Neural progenitor cell (in vitro differentiated cells): ENCODE measurements at regions not wholly inside any gene's neighbourhood (a gene's known extent, or its start where the extent isn't known, plus 50 kb on each side); places are given as distances from the start of the nearest gene placed in this dataset.
A peak's percentile ranks its signal among the peaks of the same experiment; 100 is the strongest.

Source experiments
- DNase-seq: peaks from one replicate; pipeline ENCODE4 v3.0.0-alpha.2; 2016; ENCODE audit warnings: low spot score
- H2AFZ ChIP-seq: fragments of 200-600 bp; sonication (generic); replicated peaks from 2 replicates; pipeline ENCODE4 v1.6.1; 2016; ENCODE audit warnings: antibody characterized with exemption
- H3F3A ChIP-seq: fragments of 200-600 bp; sonication (generic); 2 replicates; pipeline ENCODE4 v1.6.1; 2016; ENCODE audit warnings: antibody characterized with exemption, low read depth
- H3K27ac ChIP-seq: fragments of 200-600 bp; sonication (generic); 2 replicates; pipeline ENCODE4 v1.5.1; 2016; ENCODE audit warnings: mild to moderate bottlenecking
- H3K27me3 ChIP-seq: fragments of 200-600 bp; sonication (generic); 2 replicates; pipeline ENCODE4 v1.6.1; 2016; ENCODE audit warnings: mild to moderate bottlenecking, moderate library complexity
- H3K36me3 ChIP-seq: fragments of 200-600 bp; sonication (generic); 2 replicates; pipeline ENCODE4 v1.5.1; 2016
- H3K4me1 ChIP-seq: fragments of 200-600 bp; sonication (generic); 2 replicates; pipeline ENCODE4 v1.6.1; 2016; ENCODE audit warnings: mixed run types
- H3K4me2 ChIP-seq: fragments of 200-600 bp; sonication (generic); 2 replicates; pipeline ENCODE4 v1.6.1; 2016
- H3K4me3 ChIP-seq: fragments of 200-600 bp; sonication (generic); 2 replicates; pipeline ENCODE4 v1.5.1; 2016
- H3K79me2 ChIP-seq: fragments of 200-600 bp; sonication (generic); 2 replicates; pipeline ENCODE4 v1.6.1; 2016; ENCODE audit warnings: low read depth
- H3K9ac ChIP-seq: fragments of 200-600 bp; sonication (generic); 2 replicates; pipeline ENCODE4 v1.6.1; 2016
- H3K9me3 ChIP-seq: fragments of 200-600 bp; sonication (generic); 2 replicates; pipeline ENCODE4 v1.5.1; 2016; ENCODE audit warnings: low read depth
- H4K20me1 ChIP-seq: fragments of 200-600 bp; sonication (generic); 2 replicates; pipeline ENCODE4 v1.6.1; 2016; ENCODE audit warnings: low read depth
- H3K27ac Mint-ChIP-seq: 3 replicates; pipeline ENCODE4 v1.8.0; 2021; ENCODE audit warnings: mixed read lengths
- H3K27me3 Mint-ChIP-seq: 2 replicates; pipeline ENCODE4 v1.8.0; 2022; ENCODE audit warnings: low read depth, mild to moderate bottlenecking, inconsistent platforms, moderate library complexity, mixed read lengths; ENCODE audit not compliant: insufficient read depth
- H3K36me3 Mint-ChIP-seq: 3 replicates; pipeline ENCODE4 v1.8.0; 2021; ENCODE audit warnings: mixed read lengths
- H3K4me1 Mint-ChIP-seq: 3 replicates; pipeline ENCODE4 v1.8.0; 2021; ENCODE audit warnings: mixed read lengths
- H3K4me3 Mint-ChIP-seq: 3 replicates; pipeline ENCODE4 v1.8.0; 2021; ENCODE audit warnings: mild to moderate bottlenecking, moderate library complexity, mixed read lengths
- H3K9me3 Mint-ChIP-seq: 3 replicates; pipeline ENCODE4 v1.8.0; 2020; ENCODE audit warnings: mixed read lengths
- EZH2 ChIP-seq: fragments of 200-600 bp; sonication (generic); IDR thresholded peaks from 2 replicates; pipeline ENCODE4 v1.6.1; 2017; ENCODE audit warnings: antibody characterized with exemption, mild to moderate bottlenecking, moderate library complexity
- EZH2phosphoT487 ChIP-seq: fragments of 200-600 bp; sonication (generic); IDR thresholded peaks from 2 replicates; pipeline ENCODE4 v1.6.1; 2017; ENCODE audit warnings: antibody characterized with exemption
- TF ChIP-seq, protein P1 (sequence below): fragments of 200-600 bp; sonication (generic); IDR thresholded peaks from 2 replicates; pipeline ENCODE4 v1.5.1; 2017; ENCODE audit warnings: antibody characterized with exemption, mild to moderate bottlenecking

DNA sequence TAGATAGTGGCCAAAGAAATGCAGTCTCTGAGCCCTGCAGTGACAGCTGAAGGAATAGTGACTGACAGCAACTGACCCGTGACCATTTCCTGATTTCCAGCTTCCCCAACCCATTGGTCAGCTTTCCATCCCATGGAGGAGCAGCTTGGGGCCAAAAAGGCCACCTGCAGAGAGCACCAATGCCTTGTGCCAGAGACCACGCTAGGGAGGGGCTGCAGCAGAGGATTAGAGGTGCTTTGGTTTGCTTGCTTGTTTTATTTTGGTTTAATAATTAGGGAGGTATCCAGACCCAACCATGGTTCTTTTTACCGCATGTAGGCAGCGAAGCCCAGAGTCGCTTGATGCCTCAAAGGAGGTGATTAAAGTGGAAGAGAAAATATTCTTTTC, 61.3 kb upstream of the SIAH1 start:
- H4K20me1 ChIP-seq, result no peaks in the 10 kb centered on the region
- peaks cover 4% of the 10 kb centered on the region for H3K27me3 Mint-ChIP-seq
- H3K4me3 Mint-ChIP-seq, result no peak overlapping the region
- H3K27me3 ChIP-seq, result no peaks in the 10 kb centered on the region
- H3K36me3 ChIP-seq, result no peaks in the 10 kb centered on the region
- H3K27ac Mint-ChIP-seq, result no peak overlapping the region
- DNase-seq, result peak; percentile 56
- no peak overlapping the region for H3K9ac ChIP-seq
- no peak overlapping the region for H3K4me3 ChIP-seq
- no peaks in the 10 kb centered on the region for H3K9me3 ChIP-seq
- H3K36me3 Mint-ChIP-seq, result no peaks in the 10 kb centered on the region
- H2AFZ ChIP-seq, result peak overlapping the region; percentile 48
- H3K79me2 ChIP-seq, result no peaks in the 10 kb centered on the region
- peaks cover 13% of the 10 kb centered on the region for H3K4me1 ChIP-seq
- H3K4me1 Mint-ChIP-seq, result peaks cover 13% of the 10 kb centered on the region
- peak overlapping the region; percentile 11 for H3K27ac ChIP-seq
- peak overlapping the region; percentile 51 for H3K4me2 ChIP-seq
- no peaks in the 10 kb centered on the region for H3K9me3 Mint-ChIP-seq
- H3F3A ChIP-seq, result peaks cover 7% of the 10 kb centered on the region
- no peak for TF ChIP-seq EZH2
- TF ChIP-seq, protein P1, sequence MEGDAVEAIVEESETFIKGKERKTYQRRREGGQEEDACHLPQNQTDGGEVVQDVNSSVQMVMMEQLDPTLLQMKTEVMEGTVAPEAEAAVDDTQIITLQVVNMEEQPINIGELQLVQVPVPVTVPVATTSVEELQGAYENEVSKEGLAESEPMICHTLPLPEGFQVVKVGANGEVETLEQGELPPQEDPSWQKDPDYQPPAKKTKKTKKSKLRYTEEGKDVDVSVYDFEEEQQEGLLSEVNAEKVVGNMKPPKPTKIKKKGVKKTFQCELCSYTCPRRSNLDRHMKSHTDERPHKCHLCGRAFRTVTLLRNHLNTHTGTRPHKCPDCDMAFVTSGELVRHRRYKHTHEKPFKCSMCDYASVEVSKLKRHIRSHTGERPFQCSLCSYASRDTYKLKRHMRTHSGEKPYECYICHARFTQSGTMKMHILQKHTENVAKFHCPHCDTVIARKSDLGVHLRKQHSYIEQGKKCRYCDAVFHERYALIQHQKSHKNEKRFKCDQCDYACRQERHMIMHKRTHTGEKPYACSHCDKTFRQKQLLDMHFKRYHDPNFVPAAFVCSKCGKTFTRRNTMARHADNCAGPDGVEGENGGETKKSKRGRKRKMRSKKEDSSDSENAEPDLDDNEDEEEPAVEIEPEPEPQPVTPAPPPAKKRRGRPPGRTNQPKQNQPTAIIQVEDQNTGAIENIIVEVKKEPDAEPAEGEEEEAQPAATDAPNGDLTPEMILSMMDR, result no peak
- no peak for TF ChIP-seq EZH2phosphoT487

DNA sequence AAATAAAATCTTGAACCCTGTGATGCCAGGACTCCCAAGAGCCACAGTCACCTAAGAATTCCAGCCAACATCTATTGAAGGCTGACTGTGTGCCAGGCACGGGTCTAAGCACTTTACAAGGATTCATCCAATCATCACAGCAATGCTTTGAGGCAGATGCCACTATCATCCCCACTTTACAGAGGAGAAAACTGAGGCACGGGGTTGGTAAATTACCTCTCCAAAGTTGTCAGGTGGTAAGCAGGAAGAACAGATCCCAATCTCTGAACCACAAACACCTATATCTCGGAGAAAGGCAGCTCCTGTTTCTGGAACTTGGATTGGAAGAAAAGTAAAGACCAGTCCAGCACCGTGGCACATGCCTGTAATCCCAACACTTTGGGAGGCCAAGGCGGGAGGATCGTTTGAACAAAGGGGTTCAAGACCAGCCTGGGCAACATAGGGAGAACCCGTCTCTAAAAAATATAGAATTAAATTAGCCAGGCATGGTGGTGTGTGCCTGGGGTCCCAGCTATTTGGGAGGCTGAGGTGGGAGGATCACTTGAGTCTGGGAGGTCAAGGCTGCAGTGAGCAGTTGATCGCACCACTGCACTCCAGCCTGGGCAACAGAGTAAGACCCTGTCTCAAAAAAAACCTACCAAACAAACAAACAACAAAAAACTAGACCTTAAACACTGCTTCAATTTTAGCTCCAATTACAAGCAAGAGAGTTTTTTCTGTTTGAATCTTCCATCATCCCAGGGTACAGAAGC, 60.7 kb upstream of the SIAH1 start:
- H3K27me3 Mint-ChIP-seq, result peaks cover 4% of the 10 kb centered on the region
- no peaks in the 10 kb centered on the region for H3K36me3 ChIP-seq
- no peak overlapping the region for H3K4me3 Mint-ChIP-seq
- no peaks in the 10 kb centered on the region for H3K9me3 ChIP-seq
- TF ChIP-seq, protein P1, result no peak
- TF ChIP-seq EZH2phosphoT487 (no peak), EZH2 (no peak)
- peaks cover 13% of the 10 kb centered on the region for H3K4me1 ChIP-seq
- no peaks in the 10 kb centered on the region for H3K27me3 ChIP-seq
- no peak overlapping the region for H3K4me3 ChIP-seq
- no peak overlapping the region for H3K27ac Mint-ChIP-seq
- no peaks in the 10 kb centered on the region for H3K36me3 Mint-ChIP-seq
- H3K4me1 Mint-ChIP-seq, result peaks cover 13% of the 10 kb centered on the region
- DNase-seq, result no peak
- peaks cover 7% of the 10 kb centered on the region for H3F3A ChIP-seq
- H3K79me2 ChIP-seq, result no peaks in the 10 kb centered on the region
- H3K9ac ChIP-seq, result no peak overlapping the region
- no peaks in the 10 kb centered on the region for H3K9me3 Mint-ChIP-seq
- H3K4me2 ChIP-seq, result peak overlapping the region; percentile 51
- H3K27ac ChIP-seq, result peak overlapping the region; percentile 11
- peak overlapping the region; percentile 48 for H2AFZ ChIP-seq
- H4K20me1 ChIP-seq, result no peaks in the 10 kb centered on the region

DNA sequence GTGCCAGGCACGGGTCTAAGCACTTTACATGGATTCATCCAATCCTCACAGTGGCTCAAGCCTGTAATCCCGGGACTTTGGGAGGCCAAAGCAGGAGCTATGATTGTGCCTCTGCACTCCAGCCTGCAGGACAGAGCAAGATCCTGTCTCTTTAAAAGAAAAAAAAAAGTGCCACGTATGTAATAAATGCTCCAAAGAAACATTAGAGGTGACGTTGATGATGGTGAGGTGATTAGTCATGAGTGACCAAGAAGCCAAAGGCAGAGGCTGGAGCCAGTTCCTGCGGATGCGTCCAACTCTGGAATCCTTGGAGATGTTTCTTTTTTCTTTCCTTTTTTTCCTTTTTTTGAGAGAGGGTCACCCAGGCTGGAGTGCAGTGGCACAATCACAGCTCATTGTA, 59.4 kb upstream of the SIAH1 start:
- peaks cover 13% of the 10 kb centered on the region for H3K4me1 Mint-ChIP-seq
- no peak overlapping the region for H3K27ac ChIP-seq
- no peaks in the 10 kb centered on the region for H3K79me2 ChIP-seq
- no peaks in the 10 kb centered on the region for H3K36me3 Mint-ChIP-seq
- H3K9me3 Mint-ChIP-seq, result no peaks in the 10 kb centered on the region
- H3F3A ChIP-seq, result peaks cover 7% of the 10 kb centered on the region
- no peaks in the 10 kb centered on the region for H3K36me3 ChIP-seq
- peaks cover 13% of the 10 kb centered on the region for H3K4me1 ChIP-seq
- H3K9me3 ChIP-seq, result no peaks in the 10 kb centered on the region
- DNase-seq, result no peak
- H3K9ac ChIP-seq, result no peak overlapping the region
- no peaks in the 10 kb centered on the region for H4K20me1 ChIP-seq
- H3K4me2 ChIP-seq, result no peak overlapping the region
- H3K4me3 Mint-ChIP-seq, result no peak overlapping the region
- peaks cover 6% of the 10 kb centered on the region for H3K27me3 Mint-ChIP-seq
- H3K27ac Mint-ChIP-seq, result no peak overlapping the region
- H3K27me3 ChIP-seq, result no peaks in the 10 kb centered on the region
- peak overlapping the region; percentile 92 for H2AFZ ChIP-seq
- no peak overlapping the region for H3K4me3 ChIP-seq
- TF ChIP-seq EZH2phosphoT487 (no peak), EZH2 (no peak)
- TF ChIP-seq, protein P1, result no peak
